GM23338 (cell line): ENCODE measurements at regions not wholly inside any gene's neighbourhood (a gene's known extent, or its start where the extent isn't known, plus 50 kb on each side); places are given as distances from the start of the nearest gene placed in this dataset.

Source experiments
- CREB1 ChIP-seq: fragments of 250-450 bp; sonication (Bioruptor Pico); IDR thresholded peaks from 2 replicates; pipeline ENCODE4 v1.5.0; 2020; ENCODE audit warnings: low read depth, mild to moderate bottlenecking, moderate library complexity
- EZH2 ChIP-seq: fragments of 200-600 bp; sonication (generic); IDR thresholded peaks from one replicate; pipeline ENCODE4 v1.8.0; 2017; ENCODE audit warnings: antibody characterized with exemption, mild to moderate bottlenecking, low read depth; ENCODE audit not compliant: unreplicated experiment
- EZH2phosphoT487 ChIP-seq: fragments of 200-600 bp; sonication (generic); IDR thresholded peaks from one replicate; pipeline ENCODE4 v1.8.1; 2018; ENCODE audit warnings: antibody characterized with exemption; ENCODE audit not compliant: unreplicated experiment
- JUNB ChIP-seq: IDR thresholded peaks from one replicate; pipeline ENCODE4 v1.6.1; 2016; ENCODE audit warnings: antibody characterized with exemption; ENCODE audit not compliant: unreplicated experiment
- NANOG ChIP-seq: IDR thresholded peaks from 2 replicates; pipeline ENCODE4 v1.6.1; 2016; ENCODE audit warnings: antibody characterized with exemption, borderline replicate concordance
- POLR2AphosphoS5 ChIP-seq: IDR thresholded peaks from 2 replicates; pipeline ENCODE4 v1.6.1; 2016; ENCODE audit warnings: antibody characterized with exemption, low read depth
- STAT1 ChIP-seq: IDR thresholded peaks from one replicate; pipeline ENCODE4 v1.6.1; 2016; ENCODE audit warnings: antibody characterized with exemption; ENCODE audit not compliant: unreplicated experiment
- ZNF114 ChIP-seq: fragments of 250-450 bp; sonication (Bioruptor Pico); IDR thresholded peaks from 2 replicates; pipeline ENCODE4 v1.5.0; 2020; ENCODE audit warnings: mild to moderate bottlenecking, moderate library complexity
- ZNF331 ChIP-seq: fragments of 250-450 bp; sonication (Bioruptor Pico); IDR thresholded peaks from 2 replicates; pipeline ENCODE4 v1.5.0; 2020; ENCODE audit warnings: low read depth, mild to moderate bottlenecking, moderate library complexity
- ZNF462 ChIP-seq: fragments of 250-450 bp; sonication (Bioruptor Pico); IDR thresholded peaks from 2 replicates; pipeline ENCODE4 v1.5.0; 2020; ENCODE audit warnings: mild to moderate bottlenecking, moderate library complexity
- TF ChIP-seq, protein P1 (sequence below), 2 experiments: fragments of 200-600 bp in 1 of 2; sonication (generic) in 1 of 2; conservative IDR thresholded peaks; 2 replicates each; pipeline versions ENCODE4 v1.5.1 to v1.6.1; 2016 to 2017; ENCODE audit warnings: antibody characterized with exemption in 2 of 2, low read depth in 2 of 2, mild to moderate bottlenecking in 2 of 2, moderate library complexity in 1 of 2
- TF ChIP-seq, protein P2 (sequence below): IDR thresholded peaks from 2 replicates; pipeline ENCODE4 v1.6.1; 2016; ENCODE audit warnings: antibody characterized with exemption
- TF ChIP-seq, protein P3 (sequence below): IDR thresholded peaks from one replicate; pipeline ENCODE4 v1.6.1; 2018; ENCODE audit warnings: antibody characterized with exemption; ENCODE audit not compliant: unreplicated experiment

DNA sequence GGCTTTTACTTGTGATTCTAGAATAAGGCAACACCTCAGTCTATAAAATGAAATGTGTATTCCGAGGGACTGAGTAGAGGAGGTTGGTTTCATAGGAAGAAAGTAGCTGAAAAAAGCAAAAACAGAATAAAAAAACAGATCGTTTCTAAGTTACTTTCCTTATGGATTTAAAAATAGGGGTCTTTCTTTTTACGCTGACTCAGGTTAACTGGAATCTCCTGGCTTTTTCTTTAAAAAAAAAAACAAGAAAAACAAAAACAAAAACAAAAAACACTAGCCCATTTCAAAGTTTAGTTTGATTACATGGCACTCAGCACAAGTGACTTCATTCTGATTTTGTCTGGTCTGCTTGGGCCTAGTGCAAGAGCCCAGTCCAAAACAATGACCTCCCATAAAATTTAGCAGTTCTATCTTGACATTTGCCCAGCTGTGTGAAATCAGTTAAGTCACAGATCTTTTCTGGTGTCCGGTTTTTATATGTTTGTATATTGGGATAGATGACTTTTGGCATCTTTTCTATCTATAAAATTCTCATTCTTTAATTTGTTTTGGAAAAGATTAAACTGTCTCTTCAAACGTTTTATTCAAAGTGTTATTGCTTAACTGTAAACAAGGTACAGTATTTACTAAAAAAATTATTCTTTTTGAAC is 222.7 kb upstream of the HTR2C start:
- TF ChIP-seq, protein P1, sequence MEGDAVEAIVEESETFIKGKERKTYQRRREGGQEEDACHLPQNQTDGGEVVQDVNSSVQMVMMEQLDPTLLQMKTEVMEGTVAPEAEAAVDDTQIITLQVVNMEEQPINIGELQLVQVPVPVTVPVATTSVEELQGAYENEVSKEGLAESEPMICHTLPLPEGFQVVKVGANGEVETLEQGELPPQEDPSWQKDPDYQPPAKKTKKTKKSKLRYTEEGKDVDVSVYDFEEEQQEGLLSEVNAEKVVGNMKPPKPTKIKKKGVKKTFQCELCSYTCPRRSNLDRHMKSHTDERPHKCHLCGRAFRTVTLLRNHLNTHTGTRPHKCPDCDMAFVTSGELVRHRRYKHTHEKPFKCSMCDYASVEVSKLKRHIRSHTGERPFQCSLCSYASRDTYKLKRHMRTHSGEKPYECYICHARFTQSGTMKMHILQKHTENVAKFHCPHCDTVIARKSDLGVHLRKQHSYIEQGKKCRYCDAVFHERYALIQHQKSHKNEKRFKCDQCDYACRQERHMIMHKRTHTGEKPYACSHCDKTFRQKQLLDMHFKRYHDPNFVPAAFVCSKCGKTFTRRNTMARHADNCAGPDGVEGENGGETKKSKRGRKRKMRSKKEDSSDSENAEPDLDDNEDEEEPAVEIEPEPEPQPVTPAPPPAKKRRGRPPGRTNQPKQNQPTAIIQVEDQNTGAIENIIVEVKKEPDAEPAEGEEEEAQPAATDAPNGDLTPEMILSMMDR (conservative IDR thresholded peaks at IDR 0.05; ENCODE audit: low read depth in 2 of 2) = no peak
- TF ChIP-seq EZH2 (no peak), JUNB (no peak), POLR2AphosphoS5 (no peak), ZNF462 (CRISPR knock-in tag) (no peak), STAT1 (no peak), CREB1 (CRISPR knock-in tag) (no peak), EZH2phosphoT487 (no peak), ZNF331 (CRISPR knock-in tag) (no peak), ZNF114 (CRISPR knock-in tag) (no peak), NANOG (no peak)
- TF ChIP-seq, protein P2, sequence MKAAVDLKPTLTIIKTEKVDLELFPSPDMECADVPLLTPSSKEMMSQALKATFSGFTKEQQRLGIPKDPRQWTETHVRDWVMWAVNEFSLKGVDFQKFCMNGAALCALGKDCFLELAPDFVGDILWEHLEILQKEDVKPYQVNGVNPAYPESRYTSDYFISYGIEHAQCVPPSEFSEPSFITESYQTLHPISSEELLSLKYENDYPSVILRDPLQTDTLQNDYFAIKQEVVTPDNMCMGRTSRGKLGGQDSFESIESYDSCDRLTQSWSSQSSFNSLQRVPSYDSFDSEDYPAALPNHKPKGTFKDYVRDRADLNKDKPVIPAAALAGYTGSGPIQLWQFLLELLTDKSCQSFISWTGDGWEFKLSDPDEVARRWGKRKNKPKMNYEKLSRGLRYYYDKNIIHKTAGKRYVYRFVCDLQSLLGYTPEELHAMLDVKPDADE = no peak
- TF ChIP-seq, protein P3, sequence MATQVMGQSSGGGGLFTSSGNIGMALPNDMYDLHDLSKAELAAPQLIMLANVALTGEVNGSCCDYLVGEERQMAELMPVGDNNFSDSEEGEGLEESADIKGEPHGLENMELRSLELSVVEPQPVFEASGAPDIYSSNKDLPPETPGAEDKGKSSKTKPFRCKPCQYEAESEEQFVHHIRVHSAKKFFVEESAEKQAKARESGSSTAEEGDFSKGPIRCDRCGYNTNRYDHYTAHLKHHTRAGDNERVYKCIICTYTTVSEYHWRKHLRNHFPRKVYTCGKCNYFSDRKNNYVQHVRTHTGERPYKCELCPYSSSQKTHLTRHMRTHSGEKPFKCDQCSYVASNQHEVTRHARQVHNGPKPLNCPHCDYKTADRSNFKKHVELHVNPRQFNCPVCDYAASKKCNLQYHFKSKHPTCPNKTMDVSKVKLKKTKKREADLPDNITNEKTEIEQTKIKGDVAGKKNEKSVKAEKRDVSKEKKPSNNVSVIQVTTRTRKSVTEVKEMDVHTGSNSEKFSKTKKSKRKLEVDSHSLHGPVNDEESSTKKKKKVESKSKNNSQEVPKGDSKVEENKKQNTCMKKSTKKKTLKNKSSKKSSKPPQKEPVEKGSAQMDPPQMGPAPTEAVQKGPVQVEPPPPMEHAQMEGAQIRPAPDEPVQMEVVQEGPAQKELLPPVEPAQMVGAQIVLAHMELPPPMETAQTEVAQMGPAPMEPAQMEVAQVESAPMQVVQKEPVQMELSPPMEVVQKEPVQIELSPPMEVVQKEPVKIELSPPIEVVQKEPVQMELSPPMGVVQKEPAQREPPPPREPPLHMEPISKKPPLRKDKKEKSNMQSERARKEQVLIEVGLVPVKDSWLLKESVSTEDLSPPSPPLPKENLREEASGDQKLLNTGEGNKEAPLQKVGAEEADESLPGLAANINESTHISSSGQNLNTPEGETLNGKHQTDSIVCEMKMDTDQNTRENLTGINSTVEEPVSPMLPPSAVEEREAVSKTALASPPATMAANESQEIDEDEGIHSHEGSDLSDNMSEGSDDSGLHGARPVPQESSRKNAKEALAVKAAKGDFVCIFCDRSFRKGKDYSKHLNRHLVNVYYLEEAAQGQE = no peak
